GM12874 (cell line): ENCODE measurements at regions not wholly inside any gene's neighbourhood (a gene's known extent, or its start where the extent isn't known, plus 50 kb on each side); places are given as distances from the start of the nearest gene placed in this dataset.

Experiments
- TF ChIP-seq, protein P1 (sequence below): IDR thresholded peaks from 2 replicates; pipeline ENCODE4 v1.5.1; 2011; ENCODE audit warnings: low read depth, mild to moderate bottlenecking, control low read depth, low read length, moderate library complexity; ENCODE audit not compliant: insufficient read depth

GRCh38 chr3:177886501-177886900 is 649.7 kb upstream of the KCNMB2 start:
- TF ChIP-seq, protein P1, sequence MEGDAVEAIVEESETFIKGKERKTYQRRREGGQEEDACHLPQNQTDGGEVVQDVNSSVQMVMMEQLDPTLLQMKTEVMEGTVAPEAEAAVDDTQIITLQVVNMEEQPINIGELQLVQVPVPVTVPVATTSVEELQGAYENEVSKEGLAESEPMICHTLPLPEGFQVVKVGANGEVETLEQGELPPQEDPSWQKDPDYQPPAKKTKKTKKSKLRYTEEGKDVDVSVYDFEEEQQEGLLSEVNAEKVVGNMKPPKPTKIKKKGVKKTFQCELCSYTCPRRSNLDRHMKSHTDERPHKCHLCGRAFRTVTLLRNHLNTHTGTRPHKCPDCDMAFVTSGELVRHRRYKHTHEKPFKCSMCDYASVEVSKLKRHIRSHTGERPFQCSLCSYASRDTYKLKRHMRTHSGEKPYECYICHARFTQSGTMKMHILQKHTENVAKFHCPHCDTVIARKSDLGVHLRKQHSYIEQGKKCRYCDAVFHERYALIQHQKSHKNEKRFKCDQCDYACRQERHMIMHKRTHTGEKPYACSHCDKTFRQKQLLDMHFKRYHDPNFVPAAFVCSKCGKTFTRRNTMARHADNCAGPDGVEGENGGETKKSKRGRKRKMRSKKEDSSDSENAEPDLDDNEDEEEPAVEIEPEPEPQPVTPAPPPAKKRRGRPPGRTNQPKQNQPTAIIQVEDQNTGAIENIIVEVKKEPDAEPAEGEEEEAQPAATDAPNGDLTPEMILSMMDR = no peak

DNA sequence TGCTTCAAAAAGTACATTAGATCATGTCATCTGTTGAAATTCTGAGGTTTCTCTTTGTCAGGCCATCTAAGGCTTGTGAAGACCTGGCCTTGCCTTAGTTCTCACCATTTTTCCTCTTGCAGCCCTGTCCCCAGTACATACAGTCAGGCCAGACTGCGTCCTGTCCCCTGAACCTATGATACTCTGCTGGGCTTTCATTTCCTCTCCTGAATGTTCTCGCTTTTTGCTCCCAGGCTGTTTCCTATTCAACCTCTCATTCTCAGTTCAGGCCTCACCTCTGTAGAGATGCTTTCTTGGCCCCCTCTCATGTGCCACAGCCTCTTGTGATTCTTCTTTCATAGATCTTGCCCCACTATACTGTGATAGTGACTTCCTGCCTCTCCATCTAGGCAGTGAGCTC is 648.8 kb upstream of the KCNMB2 start:
- TF ChIP-seq, protein P1 = no peak

GRCh38 chr3:177889161-177889560 is 647.1 kb upstream of the KCNMB2 start:
- TF ChIP-seq, protein P1 = no peak

GRCh38 chr3:177889652-177890358 is 646.4 kb upstream of the KCNMB2 start:
- TF ChIP-seq, protein P1 = no peak

GRCh38 chr3:177890359-177890683 is 645.9 kb upstream of the KCNMB2 start:
- TF ChIP-seq, protein P1 = no peak

DNA sequence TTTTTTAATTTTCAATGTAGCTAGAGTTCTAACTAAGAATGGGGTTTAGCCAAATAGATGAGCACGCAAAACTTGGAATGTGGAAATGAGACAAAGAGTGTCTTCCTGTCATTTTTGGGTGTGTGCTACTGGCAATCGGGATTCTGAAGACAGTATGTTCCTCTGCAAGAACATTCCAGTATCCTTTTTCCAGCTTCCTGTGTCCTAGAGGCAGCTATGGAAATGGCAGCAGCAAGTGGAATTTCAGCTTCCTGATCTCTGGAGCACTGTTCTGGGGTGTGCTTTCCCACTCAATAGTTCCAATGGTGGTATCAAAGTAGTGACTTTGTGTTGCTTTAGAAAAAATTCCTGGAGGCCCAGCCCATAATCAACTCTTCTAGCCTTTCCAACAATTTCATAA is 642.9 kb upstream of the KCNMB2 start:
- TF ChIP-seq, protein P1 = no peak

DNA sequence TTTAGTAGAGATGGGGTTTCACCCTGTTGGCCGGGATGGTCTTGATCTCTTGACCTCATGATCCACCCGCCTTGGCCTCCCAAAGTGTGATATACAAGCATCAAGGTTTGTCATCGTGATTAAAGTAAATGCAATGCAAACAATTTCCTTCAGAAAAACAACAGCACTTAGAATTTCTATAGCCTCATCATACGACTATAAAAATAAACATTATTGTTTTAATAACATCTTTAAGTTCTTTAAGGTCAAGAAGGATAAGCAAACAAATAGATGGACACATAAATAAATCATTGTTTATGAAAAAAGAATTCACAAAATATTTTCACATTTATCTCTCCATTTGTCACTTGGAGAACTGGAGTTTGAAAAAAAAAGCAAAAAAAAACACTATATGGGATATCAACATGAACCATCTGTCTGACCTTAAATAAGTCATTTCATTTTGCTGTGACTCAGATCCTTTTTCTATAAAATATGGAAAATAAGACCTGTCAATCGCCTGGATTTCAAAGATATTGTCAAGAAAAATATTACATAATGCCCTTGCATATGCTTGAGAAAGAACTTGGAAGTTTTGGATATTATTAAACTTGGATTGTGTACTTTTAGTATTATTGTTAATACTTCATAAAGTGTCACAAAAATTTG is 642.0 kb upstream of the KCNMB2 start:
- TF ChIP-seq, protein P1 = no peak
